K562 (cell line): ENCODE measurements at regions not wholly inside any gene's neighbourhood (a gene's known extent, or its start where the extent isn't known, plus 50 kb on each side); places are given as distances from the start of the nearest gene placed in this dataset.

Experiments used
- EZH2 ChIP-seq: IDR thresholded peaks from 2 replicates; pipeline ENCODE4 v1.6.1; 2012; ENCODE audit warnings: low read depth, mild to moderate bottlenecking, inconsistent platforms, low read length, borderline replicate concordance
- HNRNPK ChIP-seq: fragments of 200-400 bp; formaldehyde crosslinking; IDR thresholded peaks from one replicate; pipeline ENCODE4 v1.6.1; 2018; ENCODE audit warnings: mild to moderate bottlenecking, low read depth, low read length; ENCODE audit not compliant: poor library complexity, severe bottlenecking
- NKRF ChIP-seq: fragments of 450-650 bp; IDR thresholded peaks from 2 replicates; pipeline ENCODE4 v1.6.1; 2016; ENCODE audit warnings: borderline replicate concordance

GRCh38 chr18:30903566-30903965 lies 139.0 kb downstream of the DSC3 start:
- TF ChIP-seq NKRF (no peak), EZH2 (no peak), HNRNPK (no peak)
